ENCODE measurements at regions not wholly inside any gene's neighbourhood (a gene's known extent, or its start where the extent isn't known, plus 50 kb on each side); places are given as distances from the start of the nearest gene placed in this dataset.

DNA sequence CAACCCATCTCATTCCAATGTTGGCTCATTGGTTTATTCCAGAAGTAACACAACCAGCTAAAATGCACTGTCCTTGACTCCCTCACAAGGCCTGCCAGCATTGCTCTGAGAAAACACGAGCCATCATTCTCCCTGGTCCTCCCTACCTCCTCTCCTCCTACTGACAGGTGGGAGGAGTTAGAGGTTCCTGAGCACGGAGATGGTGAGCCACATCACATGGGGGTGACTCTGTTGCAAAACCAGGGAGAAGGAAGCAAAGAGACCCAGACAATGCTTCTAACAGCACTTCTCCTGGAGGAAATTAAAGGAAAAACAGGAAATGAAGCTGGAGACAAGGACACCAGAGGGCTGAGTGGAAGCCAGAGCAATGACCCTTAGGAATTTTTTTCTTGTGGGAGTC, 667.4 kb downstream of the NTRK3 start:
- CTCF ChIA-PET (ENCODE audit: partially characterized antibody): interaction anchor here (1.1 kb wide), 1 partner anchor 10 kb away, joined by 4 read pairs; no protein-coding TSS in a partner anchor
- FAIRE-seq: no peak
- TF ChIP-seq PHF8 (conservative IDR thresholded peaks at IDR 0.05; ENCODE audit: low read depth, low read length): no peak
- no peak for TF ChIP-seq SRF (IDR thresholded peaks at IDR 0.05; ENCODE audit: low read depth, low read length)
- TF ChIP-seq TCF12 (IDR thresholded peaks at IDR 0.05; ENCODE audit: low read depth, low read length): no peak

More for the DNA sequence above, 667.4 kb downstream of the NTRK3 start:
- Histone ChIP-seq H4K20me1 (replicated peaks in 1 of 2; ENCODE audit: control insufficient read depth in 1 of 2, insufficient read depth in 2 of 2, low read length in 2 of 2) (no peaks in the 10 kb centered on the region), H3K4me2 (ENCODE audit: insufficient read depth in 1 of 2, low read depth in 2 of 2, low read length in 2 of 2) (no peak overlapping the region), H3K14ac (ENCODE audit: insufficient read length) (no peak overlapping the region), H2AK5ac (ENCODE audit: low read depth, low read length) (no peak overlapping the region), H3K79me2 (ENCODE audit: control insufficient read depth in 1 of 2, insufficient read depth in 2 of 2, low read length in 2 of 2) (no peaks in the 10 kb centered on the region), H3K9ac (replicated peaks in 1 of 4; ENCODE audit: extremely low read depth in 1 of 4, low read depth in 3 of 4, low read length in 3 of 4) (no peak overlapping the region), H4K91ac (replicated peaks; ENCODE audit: insufficient read length, low read length) (no peak overlapping the region), H3K23ac (ENCODE audit: insufficient read length) (no peak overlapping the region), H3K23me2 (ENCODE audit: low read depth, low read length) (no peaks in the 10 kb centered on the region), H3K56ac (replicated peaks; ENCODE audit: insufficient read length, low read depth, low read length) (no peak overlapping the region), H2BK120ac (replicated peaks; ENCODE audit: low read depth, low read length) (no peak overlapping the region), H3K79me1 (ENCODE audit: low read depth, low read length) (no peaks in the 10 kb centered on the region), H3K36me3 (ENCODE audit: control insufficient read depth in 2 of 4, insufficient read depth in 4 of 4, low read length in 3 of 4) (no peaks in the 10 kb centered on the region), H2BK20ac (ENCODE audit: low read length) (no peak overlapping the region), H2BK5ac (ENCODE audit: low read depth, low read length) (no peak overlapping the region), H3K9me3 (ENCODE audit: insufficient read depth in 2 of 2, low read depth in 1 of 2, low read length in 1 of 2) (no peaks in the 10 kb centered on the region), H3K4me1 (replicated peaks in 1 of 4; ENCODE audit: control insufficient read depth in 3 of 4, insufficient read depth in 4 of 4, low read length in 3 of 4) (peaks cover 0 to 5% (median under 1%) of the 10 kb centered on the region in 4 experiments; a peak in 2 of 7 replicates), H2BK12ac (ENCODE audit: low read depth, low read length) (no peak overlapping the region), H4K8ac (ENCODE audit: extremely low read depth, insufficient read depth, low read length) (no peak overlapping the region), H3K27ac (ENCODE audit: low read depth, low read length) (no peak overlapping the region), H2BK15ac (ENCODE audit: low read length) (no peak overlapping the region), H3K4ac (replicated peaks; ENCODE audit: insufficient read length, low read depth, low read length) (no peak overlapping the region), H4K5ac (ENCODE audit: insufficient read length, low read depth, low read length) (no peak overlapping the region), H2AFZ (ENCODE audit: low read length) (no peak overlapping the region), H3K27me3 (replicated peaks in 1 of 4; ENCODE audit: control insufficient read depth in 3 of 4, extremely low read depth in 1 of 4, insufficient read depth in 3 of 4, low read length in 3 of 4) (no peaks in the 10 kb centered on the region), H3K4me3 (ENCODE audit: extremely low read depth in 1 of 4, insufficient read depth in 2 of 4, low read depth in 3 of 4, low read length in 4 of 4) (no peak overlapping the region), H3K18ac (ENCODE audit: extremely low read depth, low read length) (no peak overlapping the region)
- POLR2A ChIA-PET (ENCODE audit: partially characterized antibody): no interaction called here
- WGBS, 2 experiments (ENCODE audit: extremely low coverage in 1 of 2, insufficient coverage in 1 of 2, insufficient read length in 1 of 2, insufficient replicate concordance in 2 of 2, low coverage in 1 of 2, low lambda C conversion rate in 2 of 2, missing lambda C conversion rate in 1 of 2): 84% methylated on average over 2 of the region's 2 CpGs; no CpG with 5 or more reads in 1 of the 2 experiments
- DNase-seq (ENCODE audit: low read depth in 1 of 2, low spot score in 2 of 2): no peak
